ENCODE measurements at regions not wholly inside any gene's neighbourhood (a gene's known extent, or its start where the extent isn't known, plus 50 kb on each side); places are given as distances from the start of the nearest gene placed in this dataset.

GRCh38 chr13:44874886-44875630 lies 114.2 kb downstream of the NUFIP1 start:
- Histone ChIP-seq H3K23me2 (ENCODE audit: low read depth, low read length) (no peaks in the 10 kb centered on the region), H4K8ac (ENCODE audit: extremely low read depth, insufficient read depth, low read length) (no peak overlapping the region), H4K5ac (ENCODE audit: insufficient read length, low read depth, low read length) (no peak overlapping the region), H3K9me3 (ENCODE audit: insufficient read depth in 2 of 2, low read depth in 1 of 2, low read length in 1 of 2) (peaks cover 2 to 6% of the 10 kb centered on the region in 2 experiments; a peak in 2 of 4 replicates), H2BK12ac (ENCODE audit: low read depth, low read length) (no peak overlapping the region), H3K56ac (replicated peaks; ENCODE audit: insufficient read length, low read depth, low read length) (no peak overlapping the region), H2BK5ac (ENCODE audit: low read depth, low read length) (no peak overlapping the region), H2AK5ac (ENCODE audit: low read depth, low read length) (no peak overlapping the region), H4K20me1 (replicated peaks in 1 of 2; ENCODE audit: control insufficient read depth in 1 of 2, insufficient read depth in 2 of 2, low read length in 2 of 2) (no peaks in the 10 kb centered on the region), H2BK20ac (ENCODE audit: low read length) (no peak overlapping the region), H3K36me3 (ENCODE audit: control insufficient read depth in 2 of 4, insufficient read depth in 4 of 4, low read length in 3 of 4) (no peaks in the 10 kb centered on the region), H3K27ac (ENCODE audit: low read depth, low read length) (no peak overlapping the region), H3K27me3 (replicated peaks in 1 of 4; ENCODE audit: control insufficient read depth in 3 of 4, extremely low read depth in 1 of 4, insufficient read depth in 3 of 4, low read length in 3 of 4) (no peaks in the 10 kb centered on the region), H2BK15ac (ENCODE audit: low read length) (no peak overlapping the region), H4K91ac (replicated peaks; ENCODE audit: insufficient read length, low read length) (no peak overlapping the region), H3K79me1 (ENCODE audit: low read depth, low read length) (no peaks in the 10 kb centered on the region), H2AFZ (ENCODE audit: low read length) (0 out of 2 replicates have a peak overlapping the region, but pooled peaks have one; percentile 54), H3K79me2 (ENCODE audit: control insufficient read depth in 1 of 2, insufficient read depth in 2 of 2, low read length in 2 of 2) (no peaks in the 10 kb centered on the region), H3K18ac (ENCODE audit: extremely low read depth, low read length) (no peak overlapping the region), H2BK120ac (replicated peaks; ENCODE audit: low read depth, low read length) (no peak overlapping the region), H3K4me3 (ENCODE audit: extremely low read depth in 1 of 4, insufficient read depth in 2 of 4, low read depth in 3 of 4, low read length in 4 of 4) (no peak overlapping the region), H3K9ac (replicated peaks in 1 of 4; ENCODE audit: extremely low read depth in 1 of 4, low read depth in 3 of 4, low read length in 3 of 4) (no peak overlapping the region), H3K23ac (ENCODE audit: insufficient read length) (no peak overlapping the region), H3K4me1 (replicated peaks in 1 of 4; ENCODE audit: control insufficient read depth in 3 of 4, insufficient read depth in 4 of 4, low read length in 3 of 4) (no peaks in the 10 kb centered on the region; a peak in 1 of 7 replicates), H3K4me2 (ENCODE audit: insufficient read depth in 1 of 2, low read depth in 2 of 2, low read length in 2 of 2) (no peak overlapping the region), H3K14ac (ENCODE audit: insufficient read length) (no peak overlapping the region), H3K4ac (replicated peaks; ENCODE audit: insufficient read length, low read depth, low read length) (no peak overlapping the region)
- DNase-seq (ENCODE audit: low read depth in 1 of 2, low spot score in 2 of 2) (no peak), FAIRE-seq (no peak)
- WGBS, 2 experiments (ENCODE audit: extremely low coverage in 1 of 2, insufficient coverage in 1 of 2, insufficient read length in 1 of 2, insufficient replicate concordance in 2 of 2, low coverage in 1 of 2, low lambda C conversion rate in 2 of 2, missing lambda C conversion rate in 1 of 2) = 91% methylated on average over 8 of the region's 8 CpGs; no CpG with 5 or more reads in 1 of the 2 experiments
- ChIA-PET POLR2A (ENCODE audit: partially characterized antibody) (interaction anchor here (1.4 kb wide), 1 partner anchor 183 kb away, joined by 3 read pairs; no protein-coding TSS in a partner anchor), CTCF (ENCODE audit: partially characterized antibody) (interaction anchor here (0.9 to 3.5 kb wide), 7 partner anchors 12 to 967 kb away, joined by 3 to 14 read pairs (median 5); no protein-coding TSS in a partner anchor)
- TF ChIP-seq CTBP2 (IDR thresholded peaks at IDR 0.05; ENCODE audit: borderline replicate concordance, insufficient read depth, insufficient read length, low read length) (no peak), EP300 (IDR thresholded peaks at IDR 0.05; ENCODE audit: borderline replicate concordance in 1 of 2, low read depth in 2 of 2, low read length in 2 of 2) (no peak), BRCA1 (IDR thresholded peaks at IDR 0.05; ENCODE audit: low read depth, low read length) (no peak), PHF8 (conservative IDR thresholded peaks at IDR 0.05; ENCODE audit: low read depth, low read length) (no peak)
